G401.6 (cell line): ENCODE measurements at regions not wholly inside any gene's neighbourhood (a gene's known extent, or its start where the extent isn't known, plus 50 kb on each side); places are given as distances from the start of the nearest gene placed in this dataset.
"Not testable (repeated sequence)": the region's sequence is repeated elsewhere in the genome, so short reads cannot be mapped to it uniquely, and the experiment has no call there.

Experiments used
- FAIRE-seq: peaks from 2 replicates; lab custom pipeline; 2012; peaks lifted over from hg19 to GRCh38; lab: Jason Lieb, UNC

DNA sequence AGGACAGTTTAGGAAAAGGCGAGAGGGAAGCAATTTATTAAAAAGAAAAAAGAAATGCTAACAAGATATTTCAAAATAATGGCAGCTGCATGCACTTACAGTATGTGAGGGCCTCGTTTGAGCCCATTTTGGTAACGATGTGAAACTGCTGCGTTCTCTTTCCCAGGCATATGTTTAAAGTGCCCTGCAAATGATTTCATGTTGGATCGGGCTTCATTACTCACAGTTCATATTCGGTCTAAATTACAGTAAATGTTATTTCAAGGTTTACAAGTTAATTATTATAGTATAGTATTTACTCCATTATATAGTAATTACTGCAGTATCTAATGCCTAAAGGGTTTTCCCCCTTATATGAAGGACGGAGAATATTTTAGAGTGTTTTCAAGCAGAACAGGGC, 679.1 kb downstream of the BCL11A start:
- FAIRE-seq: no peak

- no peak for FAIRE-seq
Measured at GRCh38 chr2:59871830-59872229, 681.6 kb downstream of the BCL11A start.

DNA sequence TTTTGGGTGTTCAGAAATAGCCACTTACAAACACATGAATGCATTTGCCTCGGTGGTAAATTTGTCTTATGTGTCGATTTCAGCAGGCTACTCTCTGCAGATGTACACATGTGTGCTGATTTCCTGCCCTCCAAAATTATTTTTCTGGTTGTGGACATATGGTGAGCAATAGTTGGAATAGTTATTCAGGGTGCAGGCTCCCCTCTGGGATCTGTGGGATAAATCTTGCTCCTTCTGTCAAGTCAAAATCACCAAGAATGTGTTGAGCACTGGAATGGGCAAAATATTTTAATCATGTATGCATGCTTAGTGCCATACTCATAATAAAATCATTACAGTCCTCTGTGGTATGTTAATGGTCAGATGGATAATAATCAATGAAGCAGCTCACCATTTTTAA, 684.5 kb downstream of the BCL11A start:
- FAIRE-seq: no peak

GRCh38 chr2:59866436-59866835, 687.0 kb downstream of the BCL11A start:
- FAIRE-seq: no peak

DNA sequence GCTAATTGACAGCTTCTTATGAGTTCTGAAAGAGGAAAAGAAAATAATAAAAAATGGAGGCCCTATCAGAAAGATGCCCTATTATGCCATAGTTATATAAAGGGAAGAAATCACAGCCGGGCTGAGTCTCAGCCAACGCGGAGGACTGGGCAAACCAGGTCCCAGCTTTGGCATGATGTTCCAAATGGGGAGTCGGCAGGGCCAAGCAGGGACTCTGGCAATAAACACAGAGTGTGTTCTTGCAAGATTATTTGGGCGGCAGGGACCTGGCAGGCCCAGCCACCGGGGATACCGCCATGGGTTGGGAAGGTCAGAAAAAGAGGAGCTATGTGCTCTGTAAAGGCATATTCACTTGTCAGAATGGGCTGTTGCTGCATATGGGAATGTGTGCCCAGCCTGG, 694.9 kb downstream of the BCL11A start:
- FAIRE-seq: no peak

DNA sequence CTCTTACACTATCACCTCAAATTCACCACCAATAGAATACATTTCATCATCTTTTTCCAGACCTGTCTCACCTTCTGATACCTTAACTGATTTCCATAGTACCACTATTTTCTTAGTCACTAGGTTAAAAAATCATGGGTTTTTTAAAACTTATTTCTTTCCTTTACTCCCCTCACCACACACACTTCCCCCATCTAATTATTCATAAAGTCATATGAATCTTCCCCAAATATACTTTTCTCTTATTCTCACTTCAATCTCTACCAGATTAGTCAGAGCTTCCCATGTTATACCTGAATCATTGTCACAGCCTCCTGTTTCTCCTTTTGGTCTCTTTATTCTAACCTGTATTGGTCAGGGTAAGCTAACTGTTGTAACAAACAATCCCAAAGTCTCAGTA, 696.3 kb downstream of the BCL11A start:
- FAIRE-seq: no peak

GRCh38 chr2:59856391-59856790, 697.1 kb downstream of the BCL11A start:
- FAIRE-seq: no peak

DNA sequence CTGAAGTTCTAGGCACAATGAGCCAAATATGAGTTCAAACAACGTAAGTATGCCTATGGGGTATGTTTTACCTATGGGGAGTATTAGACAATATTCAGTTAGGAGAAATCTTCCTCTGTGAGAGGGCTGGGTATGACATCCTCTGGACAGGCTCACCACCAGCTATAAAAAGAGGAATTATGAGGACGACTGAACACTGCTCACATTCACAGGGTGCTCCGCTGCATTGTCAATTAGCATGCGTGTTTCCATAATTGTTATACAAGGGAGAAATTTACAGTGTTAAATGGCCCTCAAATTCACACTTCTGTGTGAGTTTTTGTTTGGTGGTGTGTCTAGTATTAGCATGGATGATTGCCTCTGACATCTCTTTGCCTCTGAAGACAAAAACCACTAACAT, 700.4 kb downstream of the BCL11A start:
- FAIRE-seq: no peak

GRCh38 chr2:59851836-59852475, 701.5 kb downstream of the BCL11A start:
- no peak for FAIRE-seq

DNA sequence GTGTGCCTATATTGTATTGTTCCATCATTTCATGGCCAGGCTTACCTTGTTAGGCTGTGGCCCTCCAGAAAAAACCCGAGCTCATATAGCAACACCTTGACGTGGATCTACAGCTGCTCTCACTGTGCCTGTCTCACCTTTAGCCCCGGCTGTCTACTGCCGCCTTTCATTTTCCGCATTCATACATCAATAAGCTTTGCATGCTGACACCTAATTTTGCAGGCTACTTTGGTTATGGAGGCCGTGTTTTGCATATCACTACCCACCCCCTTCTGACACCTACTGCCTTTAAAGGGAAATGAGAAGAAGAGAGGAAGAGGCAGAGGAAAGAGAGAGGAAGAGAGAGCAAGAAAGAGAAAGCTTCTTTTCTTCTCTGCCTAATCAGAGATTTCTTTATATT, 702.9 kb downstream of the BCL11A start:
- no peak for FAIRE-seq

DNA sequence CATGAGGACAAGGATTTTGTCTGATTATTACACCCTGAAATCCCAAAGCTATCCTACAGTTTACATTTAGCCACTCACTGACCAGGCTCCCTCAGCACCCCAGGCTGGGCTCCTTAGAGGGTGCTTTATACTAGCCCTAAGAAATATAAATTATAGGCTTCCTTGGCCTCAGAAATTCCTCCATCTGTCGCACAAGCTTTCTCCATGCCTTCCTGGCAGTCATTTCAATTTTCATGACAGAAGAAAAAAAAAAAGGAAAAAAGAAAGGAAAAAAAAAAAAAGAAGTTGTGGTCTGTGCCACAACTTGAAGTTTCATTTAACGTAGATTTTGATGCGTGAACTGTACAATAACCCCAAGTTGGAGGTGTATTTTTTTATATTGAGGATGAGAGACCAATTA, 719.5 kb downstream of the BCL11A start:
- no peak for FAIRE-seq

DNA sequence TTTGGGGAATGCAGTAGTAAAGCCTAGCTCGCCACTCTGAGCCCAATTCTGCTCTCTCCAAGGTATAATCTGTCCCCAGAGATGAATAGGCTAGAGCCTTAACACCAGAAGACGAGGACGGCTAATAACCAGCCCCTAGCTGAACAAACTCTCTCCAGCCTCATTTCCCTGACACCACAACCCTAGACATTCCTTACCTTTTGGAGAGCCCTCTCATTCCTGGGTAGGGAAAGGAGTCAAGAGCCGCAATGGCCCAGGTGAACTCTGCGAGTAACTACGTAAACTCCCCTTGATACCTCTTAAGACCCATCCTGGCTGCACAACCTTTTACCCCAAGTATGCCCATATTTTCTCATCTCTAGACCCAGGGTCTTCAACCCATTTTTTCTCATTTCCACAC, 722.9 kb downstream of the BCL11A start:
- FAIRE-seq: no peak

DNA sequence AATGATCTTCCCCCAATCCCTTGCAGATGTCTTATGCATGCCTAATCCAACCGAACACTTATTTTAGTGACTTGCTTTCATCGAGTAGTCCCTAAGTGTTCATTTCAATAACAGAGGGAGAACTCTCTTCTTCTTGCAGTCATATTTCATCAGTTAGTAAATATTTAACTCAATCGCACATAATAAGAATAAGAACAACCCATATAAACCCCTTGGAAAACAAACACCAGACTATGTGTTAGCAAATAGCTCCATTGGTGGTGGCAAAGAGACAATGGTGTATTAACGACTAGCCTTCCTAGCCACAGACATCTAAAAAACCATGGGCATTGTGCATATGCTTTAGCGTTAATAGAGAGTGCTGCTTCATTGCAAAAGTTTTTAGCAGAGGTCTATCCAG, 725.8 kb downstream of the BCL11A start:
- FAIRE-seq: no peak

DNA sequence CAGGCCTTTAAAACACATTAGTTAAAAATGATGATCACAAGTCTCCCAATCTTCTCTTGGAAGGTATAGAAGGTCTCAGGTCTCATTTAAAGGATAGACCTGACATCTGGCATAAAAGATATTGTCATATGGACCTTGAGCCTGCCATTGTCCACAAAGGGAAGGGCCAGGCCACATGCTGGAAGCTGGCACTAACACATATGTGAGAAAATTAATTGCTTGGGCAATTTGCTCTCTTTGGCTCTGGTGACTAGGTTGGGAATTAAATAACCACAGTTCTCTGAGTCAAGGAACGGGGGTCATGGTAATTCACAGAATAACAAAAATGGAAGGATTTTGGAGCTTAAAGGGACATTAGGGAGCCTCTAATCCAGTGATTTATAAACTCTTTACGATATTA, 727.3 kb downstream of the BCL11A start:
- FAIRE-seq: no peak

DNA sequence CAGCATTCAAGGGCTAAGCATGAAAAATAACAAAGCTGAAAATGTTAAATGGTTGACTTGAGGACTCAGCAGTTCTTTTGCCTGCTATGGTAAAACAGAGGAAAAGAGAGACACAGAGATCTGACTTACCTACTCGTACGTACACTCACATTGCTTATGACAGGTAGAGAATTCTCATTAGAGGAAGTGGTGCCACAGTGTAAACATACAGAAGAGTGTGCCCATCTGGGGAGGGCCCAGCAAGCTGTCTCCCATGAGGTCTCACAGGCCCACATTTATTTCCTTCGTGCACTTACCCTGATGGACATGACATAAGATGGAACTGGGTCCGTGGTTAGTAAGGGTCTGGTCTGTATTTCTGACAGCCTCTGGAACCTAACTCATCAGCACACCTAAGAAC, 729.1 kb downstream of the BCL11A start:
- FAIRE-seq: no peak

GRCh38 chr2:59816075-59816474, 737.4 kb downstream of the BCL11A start:
- no peak for FAIRE-seq

GRCh38 chr2:59810283-59810682, 743.2 kb downstream of the BCL11A start:
- FAIRE-seq: not testable (repeated sequence)

DNA sequence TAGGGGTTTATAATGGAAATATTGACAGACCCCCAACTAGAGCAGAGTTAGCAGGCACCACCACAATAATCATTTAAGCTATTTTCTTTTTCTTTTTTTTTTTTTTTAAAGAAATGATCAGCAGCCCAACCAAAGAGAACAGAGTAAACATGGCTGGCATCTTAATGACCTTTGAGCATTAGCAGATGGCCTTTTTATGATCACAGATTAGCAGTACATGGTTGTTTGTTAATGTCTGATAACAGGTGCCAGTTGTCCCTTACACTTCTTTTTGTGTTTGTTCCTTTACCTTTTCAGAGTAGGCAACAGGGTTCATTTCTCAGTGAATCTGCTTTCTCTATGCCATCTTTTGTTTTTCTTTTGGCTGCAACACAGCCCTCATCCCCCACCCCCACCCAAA, 747.0 kb downstream of the BCL11A start:
- FAIRE-seq: no peak

GRCh38 chr2:59804732-59805131, 748.7 kb downstream of the BCL11A start:
- FAIRE-seq: no peak

DNA sequence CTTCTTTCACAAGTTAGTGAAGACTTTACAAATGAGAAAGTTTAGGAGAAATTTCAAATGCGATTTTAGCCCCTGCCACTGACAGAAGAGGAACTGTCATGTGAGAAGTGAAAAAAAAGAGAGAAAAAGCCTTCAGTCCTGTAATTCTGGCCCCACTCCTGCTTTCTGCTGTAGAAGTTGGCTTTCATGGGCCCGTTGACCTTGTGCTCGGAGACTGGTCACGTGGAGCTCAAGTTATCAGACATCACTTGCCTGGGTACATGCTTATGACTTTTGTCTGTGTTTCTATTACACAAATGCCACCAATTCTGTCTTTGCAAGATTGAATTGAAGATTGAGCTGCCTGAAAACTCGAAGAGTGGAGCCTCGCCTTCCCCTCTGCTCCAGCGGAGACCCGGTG, 749.9 kb downstream of the BCL11A start:
- FAIRE-seq: no peak

DNA sequence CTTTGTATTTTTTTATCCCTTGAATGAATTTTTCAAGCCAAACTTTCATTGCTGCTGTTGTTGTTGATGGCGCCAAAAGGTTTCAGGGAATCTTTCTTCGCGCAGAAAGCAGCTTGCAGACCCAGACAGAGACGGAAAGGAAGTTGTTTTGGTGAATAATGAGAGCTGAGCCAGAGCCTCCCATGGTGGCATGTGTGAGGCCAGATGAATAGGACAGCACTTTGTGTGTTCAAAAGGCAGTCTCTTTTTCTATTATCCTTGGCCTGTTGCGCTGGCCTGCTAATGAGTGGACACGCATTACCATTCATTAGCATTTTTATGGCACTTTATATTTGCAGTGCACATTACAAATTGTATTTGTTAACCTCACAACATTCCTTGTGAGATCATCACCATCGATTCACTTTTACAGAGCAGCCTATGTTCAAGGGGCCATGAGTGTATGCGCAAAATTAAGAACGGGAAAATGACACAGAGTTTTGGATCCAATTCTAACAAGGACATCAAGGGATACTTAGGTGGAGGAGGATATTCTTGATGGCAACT, 754.7 kb downstream of the BCL11A start:
- FAIRE-seq: no peak

- FAIRE-seq: no peak
Measured at GRCh38 chr2:59791004-59791618, 762.3 kb downstream of the BCL11A start.

- no peak for FAIRE-seq
Measured at GRCh38 chr2:59790186-59791003, 763.1 kb downstream of the BCL11A start.
